22Rv1 (cell line): ENCODE measurements at regions not wholly inside any gene's neighbourhood (a gene's known extent, or its start where the extent isn't known, plus 50 kb on each side); places are given as distances from the start of the nearest gene placed in this dataset.

Experiments used
- ZFX ChIP-seq: fragments of 450-650 bp; IDR thresholded peaks from 2 replicates; pipeline ENCODE4 v1.6.1; 2017; ENCODE audit warnings: antibody characterized with exemption, borderline replicate concordance
- TF ChIP-seq, protein P1 (sequence below): fragments of 450-650 bp; IDR thresholded peaks from 2 replicates; pipeline ENCODE4 v1.5.1; 2017; ENCODE audit warnings: mild to moderate bottlenecking

DNA sequence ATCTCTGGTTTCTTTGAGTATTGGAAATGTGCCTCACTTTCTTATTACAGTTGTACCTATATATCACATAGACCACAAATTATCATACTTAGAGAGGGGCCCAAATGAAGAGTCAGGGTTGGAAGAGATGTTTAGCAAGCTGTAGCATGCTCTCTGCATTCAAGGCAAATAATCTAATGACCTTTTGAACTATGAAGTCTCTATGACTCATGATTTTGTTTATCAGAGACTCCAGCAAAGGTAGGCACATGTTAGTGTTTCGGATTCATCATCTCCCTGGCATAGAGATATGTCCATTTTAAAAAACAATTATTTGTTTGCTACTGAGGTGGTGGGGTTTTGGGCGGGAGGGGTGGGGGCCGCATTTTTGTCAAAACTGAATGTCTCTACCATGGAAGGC is 2000.1 kb downstream of the EFNA5 start:
- TF ChIP-seq, protein P1, sequence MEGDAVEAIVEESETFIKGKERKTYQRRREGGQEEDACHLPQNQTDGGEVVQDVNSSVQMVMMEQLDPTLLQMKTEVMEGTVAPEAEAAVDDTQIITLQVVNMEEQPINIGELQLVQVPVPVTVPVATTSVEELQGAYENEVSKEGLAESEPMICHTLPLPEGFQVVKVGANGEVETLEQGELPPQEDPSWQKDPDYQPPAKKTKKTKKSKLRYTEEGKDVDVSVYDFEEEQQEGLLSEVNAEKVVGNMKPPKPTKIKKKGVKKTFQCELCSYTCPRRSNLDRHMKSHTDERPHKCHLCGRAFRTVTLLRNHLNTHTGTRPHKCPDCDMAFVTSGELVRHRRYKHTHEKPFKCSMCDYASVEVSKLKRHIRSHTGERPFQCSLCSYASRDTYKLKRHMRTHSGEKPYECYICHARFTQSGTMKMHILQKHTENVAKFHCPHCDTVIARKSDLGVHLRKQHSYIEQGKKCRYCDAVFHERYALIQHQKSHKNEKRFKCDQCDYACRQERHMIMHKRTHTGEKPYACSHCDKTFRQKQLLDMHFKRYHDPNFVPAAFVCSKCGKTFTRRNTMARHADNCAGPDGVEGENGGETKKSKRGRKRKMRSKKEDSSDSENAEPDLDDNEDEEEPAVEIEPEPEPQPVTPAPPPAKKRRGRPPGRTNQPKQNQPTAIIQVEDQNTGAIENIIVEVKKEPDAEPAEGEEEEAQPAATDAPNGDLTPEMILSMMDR = no peak
- TF ChIP-seq ZFX = no peak
